Stimulated activated CD4-positive, alpha-beta T cell treated with anti-CD3 and anti-CD28 coated beads, Interleukin-15, amount 100 ng/mL, for 48 hours (primary cell): ENCODE measurements at regions not wholly inside any gene's neighbourhood (a gene's known extent, or its start where the extent isn't known, plus 50 kb on each side); places are given as distances from the start of the nearest gene placed in this dataset.
"Not testable (repeated sequence)": the region's sequence is repeated elsewhere in the genome, so short reads cannot be mapped to it uniquely, and the experiment has no call there.

ENCODE experiments used
- DNase-seq, 2 donors: peaks; one replicate each; pipeline ENCODE4 v3.0.0-alpha.2; 2020; ENCODE audit warnings: low read depth in 2 of 2

GRCh38 chr9:65223986-65224385, 61.0 kb downstream of the FOXD4L5 start:
- peak; percentile 5 to 20 for DNase-seq

GRCh38 chr9:65208834-65209233, 76.2 kb downstream of the FOXD4L5 start:
- DNase-seq = not testable (repeated sequence)

DNA sequence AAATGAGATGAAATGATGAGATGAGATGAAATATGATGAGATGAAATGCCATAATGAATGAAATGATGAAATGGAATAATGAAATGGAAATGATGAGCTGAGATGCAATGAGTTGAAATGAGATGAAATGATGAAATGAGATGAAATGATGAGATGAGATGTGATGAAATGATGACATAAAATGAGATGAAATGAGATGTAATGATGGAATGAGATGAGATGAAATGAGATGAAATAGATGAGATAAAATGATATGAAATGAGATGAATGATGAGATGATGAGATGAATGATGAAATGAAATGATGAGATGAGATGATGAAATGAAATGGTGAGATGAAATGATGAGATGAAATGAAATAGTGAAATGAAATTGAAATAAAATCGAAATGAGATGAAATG, 77.7 kb downstream of the FOXD4L5 start:
- DNase-seq = not testable (repeated sequence)

GRCh38 chr9:65205853-65206252, 79.2 kb downstream of the FOXD4L5 start:
- DNase-seq = not testable (repeated sequence)

DNA sequence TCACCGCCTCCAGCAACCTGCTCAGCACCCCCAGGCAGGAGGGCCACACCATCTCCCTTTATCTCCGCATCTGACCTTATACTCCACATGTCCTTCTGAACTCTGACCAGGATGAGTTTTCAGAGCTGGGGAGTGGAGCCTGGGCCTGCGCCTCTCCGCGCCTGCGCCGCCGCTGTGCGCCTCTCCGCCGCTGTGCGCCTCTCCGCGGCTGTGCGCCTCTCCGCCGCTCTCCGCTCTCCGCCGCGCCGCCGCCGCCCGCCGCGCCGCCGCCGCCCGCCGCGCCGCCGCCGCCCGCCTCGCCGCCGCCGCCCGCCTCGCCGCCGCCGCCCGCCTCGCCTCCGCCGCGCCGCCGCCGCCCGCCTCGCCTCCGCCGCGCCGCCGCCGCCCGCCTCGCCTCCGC, 89.2 kb downstream of the FOXD4L5 start:
- DNase-seq = not testable (repeated sequence)

GRCh38 chr9:65155937-65156336, 129.1 kb downstream of the FOXD4L5 start:
- DNase-seq = not testable (repeated sequence)
